D721Med (cell line): ENCODE measurements at regions not wholly inside any gene's neighbourhood (a gene's known extent, or its start where the extent isn't known, plus 50 kb on each side); places are given as distances from the start of the nearest gene placed in this dataset.
"Not testable (repeated sequence)": the region's sequence is repeated elsewhere in the genome, so short reads cannot be mapped to it uniquely, and the experiment has no call there.

ENCODE experiments used
- DNase-seq: peaks from one replicate; pipeline ENCODE4 v3.0.0; 2011; ENCODE audit warnings: low spot score; ENCODE audit not compliant: insufficient read length
- FAIRE-seq: peaks from 2 replicates; lab custom pipeline; 2011; peaks lifted over from hg19 to GRCh38; lab: Jason Lieb, UNC
- TF ChIP-seq, protein P1 (sequence below): IDR thresholded peaks from 2 replicates; pipeline ENCODE4 v1.5.1; 2012; ENCODE audit warnings: mild to moderate bottlenecking, control low read depth; ENCODE audit not compliant: insufficient read depth; ENCODE audit errors: missing control alignments

DNA sequence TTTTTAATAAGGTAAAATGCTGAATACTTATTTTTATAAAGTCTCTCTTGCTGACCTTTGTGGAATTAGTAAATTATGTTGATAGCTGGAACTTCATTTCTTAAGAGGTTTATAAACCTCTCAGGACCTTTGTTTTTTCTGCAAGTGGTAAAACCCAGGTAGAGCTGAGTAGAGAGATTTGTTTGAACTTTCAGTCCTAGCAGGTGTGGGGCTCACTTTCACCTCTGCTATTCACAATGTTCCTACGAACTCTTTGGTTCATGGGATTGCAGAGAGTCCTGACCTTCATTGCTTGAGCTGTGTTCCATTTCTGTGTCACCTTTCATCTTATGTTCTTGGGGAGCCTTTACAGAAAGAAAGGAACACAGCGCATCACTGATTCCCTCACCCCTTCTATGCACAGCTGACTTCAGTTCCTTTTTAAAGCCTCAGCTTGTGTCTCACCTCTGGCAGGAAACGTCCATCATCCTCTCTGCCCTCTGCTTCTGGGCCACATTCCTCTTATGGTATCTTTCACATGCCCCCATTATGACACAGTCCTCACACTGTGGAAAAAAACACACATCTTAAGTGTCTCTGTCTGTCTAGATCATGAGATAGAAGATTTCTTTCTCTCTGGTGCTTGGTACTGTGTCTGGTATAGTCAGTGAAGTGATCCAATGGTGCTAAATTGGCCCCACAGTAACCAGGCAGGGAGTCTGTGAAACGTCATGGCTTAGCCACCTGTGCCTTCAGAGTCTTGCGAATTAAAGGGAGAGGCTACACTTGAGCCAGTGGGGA lies 262.5 kb upstream of the B3GALT2 start:
- no peak for FAIRE-seq
- TF ChIP-seq, protein P1, sequence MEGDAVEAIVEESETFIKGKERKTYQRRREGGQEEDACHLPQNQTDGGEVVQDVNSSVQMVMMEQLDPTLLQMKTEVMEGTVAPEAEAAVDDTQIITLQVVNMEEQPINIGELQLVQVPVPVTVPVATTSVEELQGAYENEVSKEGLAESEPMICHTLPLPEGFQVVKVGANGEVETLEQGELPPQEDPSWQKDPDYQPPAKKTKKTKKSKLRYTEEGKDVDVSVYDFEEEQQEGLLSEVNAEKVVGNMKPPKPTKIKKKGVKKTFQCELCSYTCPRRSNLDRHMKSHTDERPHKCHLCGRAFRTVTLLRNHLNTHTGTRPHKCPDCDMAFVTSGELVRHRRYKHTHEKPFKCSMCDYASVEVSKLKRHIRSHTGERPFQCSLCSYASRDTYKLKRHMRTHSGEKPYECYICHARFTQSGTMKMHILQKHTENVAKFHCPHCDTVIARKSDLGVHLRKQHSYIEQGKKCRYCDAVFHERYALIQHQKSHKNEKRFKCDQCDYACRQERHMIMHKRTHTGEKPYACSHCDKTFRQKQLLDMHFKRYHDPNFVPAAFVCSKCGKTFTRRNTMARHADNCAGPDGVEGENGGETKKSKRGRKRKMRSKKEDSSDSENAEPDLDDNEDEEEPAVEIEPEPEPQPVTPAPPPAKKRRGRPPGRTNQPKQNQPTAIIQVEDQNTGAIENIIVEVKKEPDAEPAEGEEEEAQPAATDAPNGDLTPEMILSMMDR, result no peak
- no peak for DNase-seq

DNA sequence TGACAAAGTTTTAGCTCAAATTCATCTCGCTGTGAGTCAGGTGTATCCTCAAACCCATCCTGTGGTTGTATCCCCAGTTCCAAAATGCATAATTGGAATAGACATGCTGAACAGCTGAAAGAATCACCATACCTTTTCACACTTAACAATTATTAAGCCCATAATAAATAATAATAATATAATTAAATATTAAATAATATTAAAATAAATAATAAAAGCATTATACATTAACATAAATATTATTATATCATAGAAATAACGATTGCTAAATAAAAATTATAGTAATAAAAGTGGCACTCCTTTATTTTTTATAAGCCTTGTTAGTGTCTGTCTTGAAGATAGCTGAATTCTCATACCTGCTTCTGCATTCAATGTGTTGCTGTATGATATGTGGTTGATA lies 257.5 kb upstream of the B3GALT2 start:
- TF ChIP-seq, protein P1, result no peak
- DNase-seq, result no peak
- FAIRE-seq, result no peak

DNA sequence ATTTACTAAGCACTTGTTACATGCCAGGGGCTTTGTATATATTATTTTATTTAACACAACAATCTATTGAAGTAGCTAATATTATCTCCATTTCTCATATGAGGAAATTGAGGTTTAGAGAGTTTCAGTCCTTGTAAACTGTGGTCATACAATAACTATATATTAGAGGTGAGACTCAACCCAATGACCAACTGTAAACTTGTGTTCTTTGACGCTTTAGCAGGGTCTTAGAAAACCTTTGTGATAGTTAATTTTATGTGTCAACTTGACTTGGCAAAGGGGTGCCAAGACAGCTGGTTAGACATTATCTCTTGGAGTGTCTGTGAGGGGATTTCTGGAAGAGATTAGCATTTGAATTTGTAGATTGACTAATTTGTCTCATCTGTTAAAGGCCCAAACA lies 252.4 kb upstream of the B3GALT2 start:
- DNase-seq (no peak), FAIRE-seq (no peak)
- TF ChIP-seq, protein P1, result no peak

DNA sequence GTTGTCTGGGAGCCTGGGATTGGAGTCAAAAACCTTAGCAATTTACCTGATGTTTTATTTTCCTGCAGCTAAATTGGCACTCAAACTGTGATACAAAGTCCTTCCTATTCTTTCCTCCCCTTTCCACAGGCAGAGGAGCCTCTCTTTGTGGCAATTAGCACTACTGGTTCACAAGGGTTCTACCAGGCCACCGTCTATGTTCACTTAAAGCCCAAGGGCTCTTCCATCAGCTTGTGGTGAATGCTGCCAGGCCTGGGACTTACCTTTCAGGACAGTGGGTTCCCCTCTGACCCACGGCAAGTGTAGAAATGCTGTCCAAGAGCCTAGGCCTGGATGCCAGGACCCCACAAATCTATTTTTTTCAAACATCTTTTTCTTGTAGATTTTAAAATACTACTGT lies 251.9 kb upstream of the B3GALT2 start:
- no peak for FAIRE-seq
- TF ChIP-seq, protein P1, result no peak
- no peak for DNase-seq

DNA sequence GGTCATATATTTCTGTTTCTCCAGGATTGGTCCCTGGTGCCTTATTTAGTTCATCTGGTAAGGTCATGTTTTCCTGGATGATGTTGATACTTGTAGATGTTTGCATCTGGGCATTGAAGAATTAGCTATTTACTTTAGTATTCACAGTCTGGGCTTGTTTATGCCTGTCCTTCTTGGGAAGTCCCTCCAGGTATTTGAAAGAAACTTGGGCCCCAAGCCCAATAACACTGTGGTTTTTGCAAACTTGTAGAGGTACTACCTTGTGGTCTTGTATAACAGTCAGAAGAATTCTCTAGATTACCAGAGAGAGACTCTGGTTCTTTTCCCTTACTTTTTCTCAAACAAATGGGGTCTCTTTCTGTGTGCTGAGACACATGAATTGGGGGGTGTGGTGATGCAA lies 251.4 kb upstream of the B3GALT2 start:
- FAIRE-seq (no peak), DNase-seq (no peak)
- TF ChIP-seq, protein P1, result no peak

DNA sequence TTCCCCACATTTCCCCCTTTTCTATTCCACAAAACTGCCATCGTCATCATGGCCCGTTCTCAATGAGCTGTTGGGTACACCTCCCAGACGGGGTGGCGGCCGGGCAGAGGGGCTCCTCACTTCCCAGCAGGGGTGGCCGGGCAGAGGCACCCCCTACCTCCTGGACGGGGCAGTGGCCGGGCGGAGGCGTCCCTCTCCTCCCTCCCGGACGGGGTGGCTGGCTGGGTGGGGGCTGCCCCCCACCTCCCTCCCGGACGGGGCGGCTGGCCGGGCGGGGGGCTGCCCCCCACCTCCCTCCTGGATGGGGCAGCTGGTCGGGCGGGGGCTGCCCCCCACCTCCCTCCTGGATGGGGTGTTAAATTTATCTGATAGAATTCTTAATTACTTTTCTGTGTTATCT lies 250.9 kb upstream of the B3GALT2 start:
- not testable (repeated sequence) for FAIRE-seq, DNase-seq

DNA sequence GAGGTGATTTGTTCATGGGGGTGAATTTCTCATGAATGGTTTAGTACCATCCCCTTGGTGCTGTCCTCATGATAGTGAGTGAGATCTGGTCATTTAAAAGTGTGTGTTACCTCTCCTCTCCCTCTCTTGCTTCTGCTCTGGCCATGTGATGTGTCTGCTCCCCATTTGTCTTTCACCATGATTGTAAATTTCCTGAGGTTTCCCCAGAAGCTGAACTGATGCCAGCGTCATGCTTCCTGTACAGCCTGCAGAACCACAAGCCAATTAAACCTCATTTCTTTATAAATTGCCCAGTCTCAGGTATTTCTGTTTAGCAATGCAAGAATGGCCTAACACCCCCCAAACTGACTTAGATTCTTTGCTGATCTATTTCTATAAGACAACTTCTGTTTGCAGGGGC lies 249.4 kb upstream of the B3GALT2 start:
- no peak for FAIRE-seq
- no peak for DNase-seq
- TF ChIP-seq, protein P1, result no peak
